SK-N-SH (cell line): ENCODE measurements at regions not wholly inside any gene's neighbourhood (a gene's known extent, or its start where the extent isn't known, plus 50 kb on each side); places are given as distances from the start of the nearest gene placed in this dataset.

Experiments
- CHD2 ChIP-seq: fragments of 150-350 bp; IDR thresholded peaks from 2 replicates; pipeline ENCODE4 v1.6.1; 2018; ENCODE audit warnings: low read length; ENCODE audit not compliant: partially characterized antibody
- EP300 ChIP-seq, 2 experiments: IDR thresholded peaks; 2 replicates each; pipeline versions ENCODE4 v1.4.0 to v1.6.1; 2012; ENCODE audit warnings: borderline replicate concordance in 1 of 2, low read depth in 1 of 2, low read length in 1 of 2
- EZH2phosphoT487 ChIP-seq: fragments of 200-600 bp; sonication (generic); IDR thresholded peaks from 2 replicates; pipeline ENCODE4 v1.6.1; 2017; ENCODE audit warnings: low read depth, mixed run types, mild to moderate bottlenecking, antibody characterized with exemption, moderate library complexity, borderline replicate concordance
- FOSL2 ChIP-seq: IDR thresholded peaks from 2 replicates; pipeline ENCODE4 v1.4.0; 2012; ENCODE audit warnings: low read depth, mild to moderate bottlenecking, moderate library complexity, borderline replicate concordance
- FOXM1 ChIP-seq: IDR thresholded peaks from 2 replicates; pipeline ENCODE4 v1.4.0; 2012; ENCODE audit warnings: low read depth, mild to moderate bottlenecking
- GABPA ChIP-seq: IDR thresholded peaks from 2 replicates; pipeline ENCODE4 v1.4.0; 2012; ENCODE audit warnings: low read depth, mild to moderate bottlenecking
- POLR2AphosphoS5 ChIP-seq: IDR thresholded peaks from 2 replicates; pipeline ENCODE4 v1.6.1; 2012; ENCODE audit warnings: low read depth, low read length
- RFX5 ChIP-seq: IDR thresholded peaks from 2 replicates; pipeline ENCODE4 v1.6.1; 2012; ENCODE audit warnings: mild to moderate bottlenecking, improper control_type of control experiment, low read length
- SIN3A ChIP-seq: IDR thresholded peaks from 2 replicates; pipeline ENCODE4 v1.6.1; 2012; ENCODE audit warnings: low read depth, mild to moderate bottlenecking, low read length, moderate library complexity, borderline replicate concordance
- SMC3 ChIP-seq: IDR thresholded peaks from 2 replicates; pipeline ENCODE4 v1.6.1; 2012; ENCODE audit warnings: low read depth, low read length, improper control_type of control experiment
- TAF1 ChIP-seq: IDR thresholded peaks from 2 replicates; pipeline ENCODE4 v1.6.1; 2012; ENCODE audit warnings: low read depth, mild to moderate bottlenecking, low read length, moderate library complexity, borderline replicate concordance
- TF ChIP-seq, protein P1 (sequence below): fragments of 200-600 bp; sonication (generic); IDR thresholded peaks from 2 replicates; pipeline ENCODE4 v1.6.1; 2017; ENCODE audit warnings: antibody characterized with exemption, mild to moderate bottlenecking, moderate library complexity
- TF ChIP-seq, protein P2 (sequence below): IDR thresholded peaks from 2 replicates; pipeline ENCODE4 v1.6.1; 2012; ENCODE audit warnings: mild to moderate bottlenecking, low read depth, low read length, moderate library complexity
- TF ChIP-seq, protein P3 (sequence below): IDR thresholded peaks from 2 replicates; pipeline ENCODE4 v1.4.0; 2012; ENCODE audit warnings: low read depth

DNA sequence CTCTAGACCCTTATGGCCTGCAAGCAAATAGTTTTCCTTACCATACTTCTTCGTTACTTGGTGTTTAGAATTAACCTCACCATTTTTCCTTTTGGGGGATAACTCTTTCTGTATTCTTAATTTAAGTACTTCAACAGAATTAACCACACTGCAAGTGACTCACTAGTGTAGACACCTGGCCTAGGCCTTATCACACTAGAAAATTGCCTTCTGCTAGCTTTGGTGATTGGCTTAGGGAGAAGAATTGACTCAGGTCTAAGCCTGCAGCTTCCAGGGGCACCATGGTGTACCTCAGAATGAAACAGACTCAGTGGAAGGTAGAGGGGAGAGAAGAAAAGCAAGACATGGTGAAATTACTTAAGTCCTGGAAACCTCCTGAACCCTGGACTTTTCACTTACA is 112.8 kb upstream of the HMHB1 start:
- TF ChIP-seq, protein P1, sequence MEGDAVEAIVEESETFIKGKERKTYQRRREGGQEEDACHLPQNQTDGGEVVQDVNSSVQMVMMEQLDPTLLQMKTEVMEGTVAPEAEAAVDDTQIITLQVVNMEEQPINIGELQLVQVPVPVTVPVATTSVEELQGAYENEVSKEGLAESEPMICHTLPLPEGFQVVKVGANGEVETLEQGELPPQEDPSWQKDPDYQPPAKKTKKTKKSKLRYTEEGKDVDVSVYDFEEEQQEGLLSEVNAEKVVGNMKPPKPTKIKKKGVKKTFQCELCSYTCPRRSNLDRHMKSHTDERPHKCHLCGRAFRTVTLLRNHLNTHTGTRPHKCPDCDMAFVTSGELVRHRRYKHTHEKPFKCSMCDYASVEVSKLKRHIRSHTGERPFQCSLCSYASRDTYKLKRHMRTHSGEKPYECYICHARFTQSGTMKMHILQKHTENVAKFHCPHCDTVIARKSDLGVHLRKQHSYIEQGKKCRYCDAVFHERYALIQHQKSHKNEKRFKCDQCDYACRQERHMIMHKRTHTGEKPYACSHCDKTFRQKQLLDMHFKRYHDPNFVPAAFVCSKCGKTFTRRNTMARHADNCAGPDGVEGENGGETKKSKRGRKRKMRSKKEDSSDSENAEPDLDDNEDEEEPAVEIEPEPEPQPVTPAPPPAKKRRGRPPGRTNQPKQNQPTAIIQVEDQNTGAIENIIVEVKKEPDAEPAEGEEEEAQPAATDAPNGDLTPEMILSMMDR = no peak
- TF ChIP-seq, protein P2, sequence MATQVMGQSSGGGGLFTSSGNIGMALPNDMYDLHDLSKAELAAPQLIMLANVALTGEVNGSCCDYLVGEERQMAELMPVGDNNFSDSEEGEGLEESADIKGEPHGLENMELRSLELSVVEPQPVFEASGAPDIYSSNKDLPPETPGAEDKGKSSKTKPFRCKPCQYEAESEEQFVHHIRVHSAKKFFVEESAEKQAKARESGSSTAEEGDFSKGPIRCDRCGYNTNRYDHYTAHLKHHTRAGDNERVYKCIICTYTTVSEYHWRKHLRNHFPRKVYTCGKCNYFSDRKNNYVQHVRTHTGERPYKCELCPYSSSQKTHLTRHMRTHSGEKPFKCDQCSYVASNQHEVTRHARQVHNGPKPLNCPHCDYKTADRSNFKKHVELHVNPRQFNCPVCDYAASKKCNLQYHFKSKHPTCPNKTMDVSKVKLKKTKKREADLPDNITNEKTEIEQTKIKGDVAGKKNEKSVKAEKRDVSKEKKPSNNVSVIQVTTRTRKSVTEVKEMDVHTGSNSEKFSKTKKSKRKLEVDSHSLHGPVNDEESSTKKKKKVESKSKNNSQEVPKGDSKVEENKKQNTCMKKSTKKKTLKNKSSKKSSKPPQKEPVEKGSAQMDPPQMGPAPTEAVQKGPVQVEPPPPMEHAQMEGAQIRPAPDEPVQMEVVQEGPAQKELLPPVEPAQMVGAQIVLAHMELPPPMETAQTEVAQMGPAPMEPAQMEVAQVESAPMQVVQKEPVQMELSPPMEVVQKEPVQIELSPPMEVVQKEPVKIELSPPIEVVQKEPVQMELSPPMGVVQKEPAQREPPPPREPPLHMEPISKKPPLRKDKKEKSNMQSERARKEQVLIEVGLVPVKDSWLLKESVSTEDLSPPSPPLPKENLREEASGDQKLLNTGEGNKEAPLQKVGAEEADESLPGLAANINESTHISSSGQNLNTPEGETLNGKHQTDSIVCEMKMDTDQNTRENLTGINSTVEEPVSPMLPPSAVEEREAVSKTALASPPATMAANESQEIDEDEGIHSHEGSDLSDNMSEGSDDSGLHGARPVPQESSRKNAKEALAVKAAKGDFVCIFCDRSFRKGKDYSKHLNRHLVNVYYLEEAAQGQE = no peak
- TF ChIP-seq POLR2AphosphoS5 = no peak
- TF ChIP-seq, protein P3, sequence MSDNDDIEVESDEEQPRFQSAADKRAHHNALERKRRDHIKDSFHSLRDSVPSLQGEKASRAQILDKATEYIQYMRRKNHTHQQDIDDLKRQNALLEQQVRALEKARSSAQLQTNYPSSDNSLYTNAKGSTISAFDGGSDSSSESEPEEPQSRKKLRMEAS = no peak
- no peak for TF ChIP-seq FOXM1
- no peak for TF ChIP-seq FOSL2
- no peak for TF ChIP-seq CHD2
- no peak for TF ChIP-seq EP300 (IDR thresholded peaks at IDR 0.05; ENCODE audit: borderline replicate concordance in 1 of 2, low read depth in 1 of 2, low read length in 1 of 2)
- TF ChIP-seq SMC3 = no peak
- no peak for TF ChIP-seq EZH2phosphoT487
- no peak for TF ChIP-seq RFX5
- no peak for TF ChIP-seq TAF1
- TF ChIP-seq SIN3A = no peak
- TF ChIP-seq GABPA = no peak
